Panc1 (cell line): ENCODE measurements at regions not wholly inside any gene's neighbourhood (a gene's known extent, or its start where the extent isn't known, plus 50 kb on each side); places are given as distances from the start of the nearest gene placed in this dataset.

ENCODE experiments used
- ATAC-seq: fragments of 200-7000 bp; cut with Tn5 transposase; 2 replicates; pipeline ENCODE4 v1.9.1; 2020; ENCODE audit warnings: mild to moderate bottlenecking, moderate library complexity
- BruUV-seq: library from RNA; stranded (reverse); fragments of 400-500 nt; replicated peaks from 2 replicates; lab custom pipeline; 2021; lab: Mats Ljungman, UMichigan
- CTCF ChIA-PET: fragments of 300-600 bp; sonication (Branson Sonifier 250); formaldehyde crosslinking; loops from one replicate; lab custom pipeline; 2022; ENCODE audit warnings: antibody characterized with exemption; lab: Charles Lee
- POLR2A ChIA-PET: fragments of 300-600 bp; sonication (Branson Sonifier 250); formaldehyde crosslinking; loops from one replicate; lab custom pipeline; 2022; ENCODE audit warnings: antibody characterized with exemption; lab: Charles Lee
- DNase-seq: peaks from one replicate; pipeline ENCODE4 v3.0.0-alpha.2; 2010; ENCODE audit warnings: low read depth, low spot score
- H3K27ac ChIP-seq: 2 replicates; pipeline ENCODE4 v1.5.1; 2011; ENCODE audit warnings: mild to moderate bottlenecking, low read length, inconsistent platforms
- H3K27me3 ChIP-seq: fragments of 200-500 bp; sonication (Bioruptor generic); 2 replicates; pipeline ENCODE4 v1.6.0; 2014; ENCODE audit warnings: low read length, inconsistent platforms; ENCODE audit not compliant: control insufficient read depth, insufficient read depth
- H3K36me3 ChIP-seq: fragments of 200-500 bp; sonication (Bioruptor generic); 2 replicates; pipeline ENCODE4 v1.5.1; 2014; ENCODE audit warnings: inconsistent platforms, mild to moderate bottlenecking, low read length, moderate library complexity; ENCODE audit not compliant: control insufficient read depth, insufficient read depth
- H3K4me1 ChIP-seq: 2 replicates; pipeline ENCODE4 v1.5.1; 2011; ENCODE audit warnings: inconsistent platforms, mild to moderate bottlenecking, low read length, moderate library complexity; ENCODE audit not compliant: control insufficient read depth, insufficient read depth
- H3K4me3 ChIP-seq, 2 experiments: 2 replicates each; pipeline ENCODE4 v1.5.1; 2011 to 2012; ENCODE audit warnings: low read depth in 2 of 2, low read length in 2 of 2, mild to moderate bottlenecking in 2 of 2, inconsistent platforms in 1 of 2, moderate library complexity in 1 of 2
- H3K9me3 ChIP-seq: fragments of 200-500 bp; sonication (Bioruptor generic); 2 replicates; pipeline ENCODE4 v1.5.1; 2014; ENCODE audit warnings: low read depth, mild to moderate bottlenecking, inconsistent platforms, low read length, moderate library complexity; ENCODE audit not compliant: control insufficient read depth, insufficient read depth
- CTCF ChIP-seq: fragments of 450-650 bp; IDR thresholded peaks from 2 replicates; pipeline ENCODE4 v1.5.1; 2017; ENCODE audit warnings: mild to moderate bottlenecking
- POLR2AphosphoS5 ChIP-seq: IDR thresholded peaks from 2 replicates; pipeline ENCODE4 v1.6.1; 2012; ENCODE audit warnings: mild to moderate bottlenecking, low read depth, low read length, moderate library complexity
- REST ChIP-seq, 2 experiments: IDR thresholded peaks; 2 replicates each; pipeline ENCODE4 v1.6.1; 2011 to 2012; ENCODE audit warnings: low read depth in 2 of 2, control low read depth in 1 of 2, low read length in 1 of 2, mild to moderate bottlenecking in 1 of 2, moderate library complexity in 1 of 2; ENCODE audit not compliant: insufficient read depth in 1 of 2
- SIN3A ChIP-seq: IDR thresholded peaks from 2 replicates; pipeline ENCODE4 v1.6.1; 2012; ENCODE audit warnings: low read depth, mild to moderate bottlenecking, low read length, moderate library complexity, borderline replicate concordance; ENCODE audit not compliant: insufficient read depth
- TCF7L2 ChIP-seq: IDR thresholded peaks from 2 replicates; pipeline ENCODE4 v1.6.1; 2011; ENCODE audit warnings: mild to moderate bottlenecking, low read depth, low read length, inconsistent platforms
- in situ Hi-C: cut with HindIII; loops from 2 replicates; pipeline ENCODE4 v1.10.0; 2016; ENCODE audit warnings: low sequenced_read_pairs, low pct_unique_long_range_greater_than_20kb
- intact Hi-C: fragments of 100-400 bp; cut with micrococcal nuclease; formaldehyde crosslinking; loops from one replicate; pipeline ENCODE4 v1.10.0; 2022; ENCODE audit not compliant: unreplicated experiment

GRCh38 chr3:193777524-193777923 lies 184.5 kb downstream of the OPA1 start:
- no peaks in the 10 kb centered on the region for H3K36me3 ChIP-seq
- ATAC-seq, result no peak
- POLR2A ChIA-PET, result no interaction called here
- no peaks in the 10 kb centered on the region for H3K9me3 ChIP-seq
- no peak overlapping the region for H3K27ac ChIP-seq
- H3K4me1 ChIP-seq, result peaks cover 20% of the 10 kb centered on the region
- no peaks in the 10 kb centered on the region for H3K27me3 ChIP-seq
- in situ Hi-C loops (no loop called here), intact Hi-C loops (no loop called here)
- TF ChIP-seq CTCF, result no peak
- TF ChIP-seq POLR2AphosphoS5, result no peak
- TF ChIP-seq REST (IDR thresholded peaks at IDR 0.05; ENCODE audit: insufficient read depth in 1 of 2, low read depth in 2 of 2, low read length in 1 of 2), result no peak
- no peak for TF ChIP-seq SIN3A
- TF ChIP-seq TCF7L2, result no peak
- CTCF ChIA-PET, result no interaction called here
- no peak overlapping the region for H3K4me3 ChIP-seq
- no peak for DNase-seq
- BruUV-seq, result no TSS peak

- POLR2A ChIA-PET, result no interaction called here
- H3K4me1 ChIP-seq, result peaks cover 24% of the 10 kb centered on the region
- TF ChIP-seq REST (IDR thresholded peaks at IDR 0.05; ENCODE audit: insufficient read depth in 1 of 2, low read depth in 2 of 2, low read length in 1 of 2) (no peak), POLR2AphosphoS5 (no peak), CTCF (no peak), SIN3A (no peak), TCF7L2 (no peak)
- no peaks in the 10 kb centered on the region for H3K36me3 ChIP-seq
- intact Hi-C loops, result no loop called here
- in situ Hi-C loops, result no loop called here
- no peak overlapping the region for H3K4me3 ChIP-seq
- H3K9me3 ChIP-seq, result no peaks in the 10 kb centered on the region
- BruUV-seq, result no TSS peak
- H3K27ac ChIP-seq, result no peak overlapping the region
- H3K27me3 ChIP-seq, result no peaks in the 10 kb centered on the region
- ATAC-seq, result no peak
- CTCF ChIA-PET, result interaction anchor here (0.7 kb wide), 1 partner anchor 537 kb away, joined by 3 read pairs; no protein-coding TSS in a partner anchor
- no peak for DNase-seq
Measured at GRCh38 chr3:193778676-193779075, 185.7 kb downstream of the OPA1 start.
